Amniotic epithelial cell (primary cell): ENCODE measurements at regions not wholly inside any gene's neighbourhood (a gene's known extent, or its start where the extent isn't known, plus 50 kb on each side); places are given as distances from the start of the nearest gene placed in this dataset.
"Not testable (repeated sequence)": the region's sequence is repeated elsewhere in the genome, so short reads cannot be mapped to it uniquely, and the experiment has no call there.

Experiments
- DNase-seq: peaks from one replicate; pipeline ENCODE4 v3.0.0-alpha.2; 2010; ENCODE audit warnings: low read depth

GRCh38 chr13:24931450-24932251 lies 164.3 kb upstream of the PABPC3 start:
- DNase-seq = no peak

DNA sequence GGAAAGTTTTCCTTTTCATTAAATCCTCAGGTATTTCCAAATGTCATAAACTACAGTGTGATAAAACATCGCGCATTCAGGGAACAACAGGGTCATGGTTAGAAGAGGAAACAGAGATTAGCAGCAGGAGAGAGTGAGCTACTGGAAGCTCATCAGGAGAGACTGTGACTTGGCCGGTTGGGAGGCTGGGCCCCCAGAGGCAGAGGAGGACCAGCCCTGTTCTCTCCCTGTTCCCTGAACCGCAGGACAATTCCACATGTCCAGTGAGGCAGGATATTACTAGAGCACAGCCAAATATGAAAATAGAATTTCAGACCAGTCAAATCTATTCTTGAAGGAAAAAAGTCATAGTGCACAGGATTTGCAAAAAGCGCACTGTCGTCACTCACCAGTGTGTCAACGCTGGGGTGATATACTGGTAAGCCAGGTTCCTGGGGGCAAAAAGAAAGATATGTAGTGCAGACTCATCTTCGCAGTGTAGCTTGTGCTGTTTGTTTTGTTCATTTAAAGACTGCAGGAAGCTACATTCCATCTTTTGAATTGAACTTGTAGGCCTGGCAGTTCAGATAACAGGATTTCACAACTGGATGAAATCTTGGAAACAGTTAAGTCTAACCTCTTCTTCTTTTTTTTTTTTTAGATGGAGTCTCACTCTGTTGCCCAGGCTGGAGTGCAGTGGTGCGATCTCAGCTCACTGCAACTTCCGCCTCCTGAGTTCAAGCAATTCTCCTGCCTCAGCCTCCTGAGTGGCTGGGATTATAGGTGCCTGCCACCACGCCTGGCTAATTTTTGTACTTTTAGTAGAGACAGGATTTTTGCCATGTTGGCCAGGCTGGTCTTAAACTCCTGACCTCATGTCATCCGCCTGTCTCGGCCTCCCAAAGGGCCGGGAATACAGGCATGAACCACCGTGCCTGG lies 162.6 kb upstream of the PABPC3 start:
- peak; percentile 90 for DNase-seq

DNA sequence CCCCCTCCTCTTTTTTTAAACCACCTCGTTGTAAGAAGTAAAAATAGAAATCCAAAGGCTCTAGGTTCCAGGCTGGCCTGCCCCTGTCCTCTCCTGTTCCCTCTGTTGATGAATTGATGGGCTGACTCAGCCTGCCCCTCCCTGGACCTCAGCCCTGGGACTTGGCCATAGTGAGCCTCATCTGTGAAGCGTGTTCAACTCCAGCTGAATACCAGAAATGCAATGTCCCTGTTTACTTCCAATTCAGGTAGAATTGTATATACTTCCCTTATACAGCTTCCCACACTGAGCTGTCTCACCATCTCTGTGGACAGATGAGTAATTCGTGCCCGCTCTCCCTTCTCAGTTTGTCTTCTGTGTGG lies 161.9 kb upstream of the PABPC3 start:
- DNase-seq = peak; percentile 32

DNA sequence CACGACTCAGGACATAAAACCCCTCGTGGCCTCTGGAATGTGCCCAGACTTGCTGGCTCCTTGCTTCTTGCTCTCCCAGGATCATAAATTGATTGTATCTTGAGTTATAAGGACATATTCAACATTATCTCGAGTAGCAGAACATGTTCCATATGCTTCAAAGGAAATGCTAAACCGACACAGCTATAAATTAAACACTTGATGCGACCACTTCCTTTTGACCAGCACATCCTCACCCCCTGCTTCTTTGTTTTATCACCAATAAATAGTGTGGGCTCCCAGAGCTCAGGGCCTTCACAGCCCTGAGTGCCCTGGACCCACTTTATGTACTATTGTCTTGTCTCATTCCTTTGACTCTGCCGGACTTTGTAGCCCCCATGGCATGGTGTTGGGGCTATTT lies 157.0 kb upstream of the PABPC3 start:
- DNase-seq = no peak

DNA sequence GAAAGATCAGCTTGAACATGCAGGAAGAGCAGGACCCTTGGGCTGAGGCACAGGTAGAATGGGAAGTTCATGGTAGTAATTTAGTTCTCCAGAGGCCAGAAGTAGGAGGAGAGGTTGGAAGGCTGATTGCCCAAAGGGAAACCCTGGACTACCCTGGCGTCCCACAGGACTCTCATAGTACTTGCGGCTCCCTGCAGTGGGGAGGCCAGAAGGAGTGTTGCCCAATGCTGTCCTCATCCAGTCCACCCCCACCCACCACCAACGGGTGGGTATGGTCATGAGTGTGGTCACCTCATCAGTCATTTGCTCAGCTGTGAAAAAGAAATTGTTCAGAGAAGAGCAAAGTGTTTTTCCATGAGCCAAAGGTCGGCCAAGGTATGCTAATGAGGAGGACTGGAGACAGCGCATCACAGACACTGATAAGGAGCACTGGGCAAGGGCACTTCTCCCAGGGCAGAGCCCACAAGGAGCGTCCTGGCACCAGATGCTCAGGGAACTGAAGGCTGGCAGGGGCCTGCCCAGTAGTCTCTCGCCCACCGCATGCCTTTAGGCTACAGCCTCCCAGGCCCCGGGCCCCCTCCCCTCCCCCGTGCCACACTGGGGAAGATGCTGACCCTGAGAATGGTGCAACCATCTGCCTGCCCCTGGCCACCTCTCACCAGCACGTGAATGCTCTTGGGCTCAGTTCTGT lies 154.8 kb upstream of the PABPC3 start:
- not testable (repeated sequence) for DNase-seq

- no peak for DNase-seq
Observed at GRCh38 chr13:24943136-24943535, 152.8 kb upstream of the PABPC3 start.

DNA sequence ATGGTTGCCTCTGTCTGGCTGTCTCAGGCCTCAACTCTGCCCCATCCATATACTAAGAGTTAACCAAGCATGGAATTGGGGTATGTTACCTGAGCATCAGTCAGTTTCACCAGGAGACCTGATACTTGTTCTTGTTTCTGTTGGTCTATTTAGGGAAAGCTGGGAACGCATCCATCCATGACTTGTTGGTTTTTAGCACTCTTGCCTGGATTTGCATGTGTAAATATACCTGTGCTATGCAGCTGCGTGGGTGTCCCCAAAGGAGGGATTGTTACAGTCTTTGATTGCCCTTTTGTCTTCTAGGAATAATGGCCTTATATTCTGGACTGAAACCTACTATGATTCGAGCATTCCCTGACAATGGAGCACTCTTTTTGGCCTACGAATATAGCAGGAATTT lies 151.9 kb upstream of the PABPC3 start:
- not testable (repeated sequence) for DNase-seq

DNA sequence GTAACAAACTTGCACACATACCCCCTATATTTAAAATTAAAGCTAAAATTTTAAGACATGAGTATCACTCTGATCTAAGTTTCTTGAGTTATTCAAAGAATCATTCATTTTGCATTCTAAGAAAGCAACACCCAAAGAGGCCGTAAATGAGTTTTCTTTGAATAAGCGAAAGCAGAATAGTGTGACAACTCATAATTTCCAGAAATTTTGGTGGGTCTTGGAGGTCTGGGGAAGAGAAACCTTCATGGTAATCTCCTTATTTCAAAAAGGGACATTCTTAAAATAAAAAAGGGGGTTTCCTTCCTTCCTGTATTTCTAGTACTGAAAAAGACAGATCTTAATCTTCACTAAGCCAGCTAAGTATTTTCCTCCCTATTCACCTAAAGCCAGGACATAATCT lies 147.0 kb upstream of the PABPC3 start:
- DNase-seq = not testable (repeated sequence)

DNA sequence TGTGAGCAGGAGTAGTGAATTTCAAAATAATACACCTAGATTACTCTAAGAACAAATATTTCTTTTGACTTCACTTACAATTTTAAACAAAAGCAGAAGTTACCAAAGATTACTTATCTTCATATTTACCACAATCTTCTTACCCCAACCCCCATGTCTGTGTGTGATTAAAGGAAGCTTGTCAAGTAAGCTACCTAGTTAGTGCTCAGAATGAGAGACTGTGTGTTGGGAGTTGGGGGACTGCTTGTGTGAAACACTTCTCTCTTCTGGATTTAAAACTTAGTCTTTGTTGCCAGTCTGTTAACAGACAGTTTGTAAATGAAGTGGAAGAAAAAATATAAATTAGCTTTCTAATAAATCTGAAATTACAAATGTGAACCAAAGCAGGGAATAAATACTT lies 145.3 kb upstream of the PABPC3 start:
- not testable (repeated sequence) for DNase-seq

- DNase-seq = not testable (repeated sequence)
Observed at GRCh38 chr13:24967970-24968369, 128.0 kb upstream of the PABPC3 start.

DNA sequence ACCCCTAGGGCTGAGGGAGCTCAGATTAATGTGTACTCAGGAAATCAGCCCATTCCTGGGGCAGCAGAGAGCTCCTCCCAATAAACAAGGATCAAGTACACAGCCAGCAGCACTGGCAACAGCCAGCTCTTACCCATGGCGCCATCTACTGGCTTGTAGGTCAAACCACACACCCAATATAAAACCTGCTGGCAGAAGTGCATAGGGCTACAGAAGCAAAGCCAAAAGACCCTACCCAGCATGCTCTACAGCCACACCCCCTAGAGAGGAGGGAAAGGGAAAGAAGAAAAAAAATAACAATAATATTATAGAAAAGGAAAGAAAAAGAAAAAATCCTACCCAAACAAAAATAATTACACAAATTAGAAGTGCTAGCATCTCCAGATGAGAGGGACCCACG lies 127.5 kb upstream of the PABPC3 start:
- DNase-seq = not testable (repeated sequence)

DNA sequence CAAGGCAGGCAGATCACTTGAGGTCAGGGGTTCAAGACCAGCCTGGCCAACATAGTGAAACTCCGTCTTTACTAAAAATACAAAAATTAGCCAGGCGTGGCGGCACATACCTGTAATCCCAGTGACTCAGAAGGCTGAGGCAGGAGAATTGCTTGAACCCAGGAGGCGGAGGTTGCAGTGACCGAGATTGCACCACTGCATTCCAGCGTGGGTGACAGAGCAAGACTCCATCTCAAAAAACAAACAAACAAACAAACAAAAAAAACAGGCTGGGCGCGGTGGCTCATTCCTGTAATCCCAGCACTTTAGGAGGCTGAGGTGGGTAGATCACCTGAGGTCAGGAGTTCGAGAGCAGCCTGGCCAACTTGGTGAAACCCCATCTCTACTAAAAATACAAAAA lies 122.8 kb upstream of the PABPC3 start:
- DNase-seq = not testable (repeated sequence)

- not testable (repeated sequence) for DNase-seq
Observed at GRCh38 chr13:24981181-24981803, 114.6 kb upstream of the PABPC3 start.

GRCh38 chr13:24982333-24982999 lies 113.5 kb upstream of the PABPC3 start:
- no peak for DNase-seq

- no peak for DNase-seq
Observed at GRCh38 chr13:24983094-24983493, 112.8 kb upstream of the PABPC3 start.

- DNase-seq = no peak
Observed at GRCh38 chr13:24984134-24984533, 111.8 kb upstream of the PABPC3 start.

GRCh38 chr13:24985107-24985506 lies 110.8 kb upstream of the PABPC3 start:
- no peak for DNase-seq

DNA sequence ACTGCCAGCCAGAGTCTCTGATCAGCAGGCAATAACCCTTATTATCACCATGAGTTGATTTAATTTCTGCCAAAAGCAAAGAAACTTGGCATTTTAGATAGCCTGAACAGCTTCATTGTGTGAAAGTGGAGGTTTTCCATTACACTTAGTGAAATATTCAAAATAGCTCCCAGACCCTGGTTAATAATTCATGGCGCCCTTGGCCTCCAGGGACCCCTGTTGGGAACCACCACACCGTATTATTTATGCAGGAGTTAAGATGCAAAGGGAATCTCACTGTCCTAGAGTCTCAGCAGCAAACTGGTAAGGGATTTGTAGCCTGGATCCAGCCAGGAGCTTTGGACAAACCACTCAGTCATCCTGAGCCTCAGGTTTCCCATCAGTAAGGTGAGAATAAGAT lies 110.0 kb upstream of the PABPC3 start:
- no peak for DNase-seq

DNA sequence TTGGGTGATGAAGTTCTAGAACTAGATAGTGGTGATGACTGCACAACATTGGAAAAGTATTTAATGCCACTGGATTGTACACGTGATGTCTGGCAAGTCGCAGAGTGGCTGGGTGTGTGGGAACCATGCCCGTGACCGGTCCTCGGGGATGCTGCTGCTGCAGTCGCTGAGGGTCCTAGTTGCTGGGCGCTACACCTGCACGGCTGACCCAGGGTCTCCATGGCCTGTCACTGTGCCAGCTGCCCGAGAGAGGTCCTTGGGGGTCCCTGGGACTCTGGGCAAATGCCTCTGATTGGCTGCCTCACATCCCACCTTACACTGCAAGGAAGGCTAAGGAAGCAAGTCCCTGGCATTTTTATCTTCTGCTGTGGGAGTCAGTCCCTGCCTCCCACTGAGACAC lies 109.1 kb upstream of the PABPC3 start:
- DNase-seq = no peak

DNA sequence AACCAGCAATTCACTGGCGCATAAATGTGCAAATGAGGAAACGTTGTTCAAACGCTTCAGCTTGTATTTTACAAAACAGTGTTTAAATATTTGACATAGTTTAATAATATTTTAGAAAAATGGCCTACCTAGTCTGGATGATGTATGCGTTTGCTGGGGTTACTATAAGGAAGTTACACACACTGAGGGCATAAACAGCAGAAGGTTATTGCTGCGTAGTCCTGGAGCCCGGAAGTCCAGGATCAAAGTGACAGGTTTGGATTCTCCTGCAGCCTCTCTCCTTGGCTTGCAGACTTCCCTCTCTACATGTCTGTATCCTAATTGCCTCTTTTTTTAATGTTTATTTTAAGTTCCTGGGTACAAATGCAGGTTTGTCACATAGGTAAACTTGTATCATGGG lies 106.0 kb upstream of the PABPC3 start:
- DNase-seq = not testable (repeated sequence)

DNA sequence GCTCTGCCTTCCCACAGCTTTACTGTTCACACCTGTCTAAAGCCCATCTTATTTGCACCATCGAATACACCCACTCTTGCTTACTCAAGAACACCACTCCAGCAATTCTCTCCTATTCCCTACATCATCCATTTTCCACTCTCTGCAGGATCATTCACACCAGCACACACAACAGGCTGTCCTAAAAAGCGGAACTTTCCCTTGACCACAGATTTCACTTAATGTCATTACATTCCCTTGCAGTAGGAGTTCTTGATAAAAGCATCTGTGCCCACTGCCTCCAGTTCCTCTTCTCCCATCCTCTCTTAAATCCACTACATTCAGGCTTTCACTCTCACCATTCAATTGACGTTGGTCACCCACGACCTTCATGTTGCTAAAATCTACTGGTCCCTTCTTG lies 103.0 kb upstream of the PABPC3 start:
- DNase-seq = not testable (repeated sequence)
